LNCaP clone FGC (cell line): ENCODE measurements at regions not wholly inside any gene's neighbourhood (a gene's known extent, or its start where the extent isn't known, plus 50 kb on each side); places are given as distances from the start of the nearest gene placed in this dataset.

Experiments
- DNase-seq: peaks from one replicate; pipeline ENCODE4 v3.0.0-alpha.2; 2011; ENCODE audit warnings: low read depth
- H3K4me3 ChIP-seq: 2 replicates; pipeline ENCODE4 v1.5.1; 2011; ENCODE audit warnings: mild to moderate bottlenecking, low read depth, low read length, control low read depth
- TF ChIP-seq, protein P1 (sequence below): IDR thresholded peaks from 2 replicates; pipeline ENCODE4 v1.5.1; 2012; ENCODE audit warnings: mild to moderate bottlenecking; ENCODE audit not compliant: control insufficient read depth, insufficient read depth; ENCODE audit errors: extremely low read depth

GRCh38 chr9:22508354-22508753 lies 61.7 kb downstream of the DMRTA1 start:
- H3K4me3 ChIP-seq: peak overlapping the region; percentile 37
- DNase-seq: peak; percentile 1

GRCh38 chr9:22508790-22509189 lies 62.2 kb downstream of the DMRTA1 start:
- TF ChIP-seq, protein P1, sequence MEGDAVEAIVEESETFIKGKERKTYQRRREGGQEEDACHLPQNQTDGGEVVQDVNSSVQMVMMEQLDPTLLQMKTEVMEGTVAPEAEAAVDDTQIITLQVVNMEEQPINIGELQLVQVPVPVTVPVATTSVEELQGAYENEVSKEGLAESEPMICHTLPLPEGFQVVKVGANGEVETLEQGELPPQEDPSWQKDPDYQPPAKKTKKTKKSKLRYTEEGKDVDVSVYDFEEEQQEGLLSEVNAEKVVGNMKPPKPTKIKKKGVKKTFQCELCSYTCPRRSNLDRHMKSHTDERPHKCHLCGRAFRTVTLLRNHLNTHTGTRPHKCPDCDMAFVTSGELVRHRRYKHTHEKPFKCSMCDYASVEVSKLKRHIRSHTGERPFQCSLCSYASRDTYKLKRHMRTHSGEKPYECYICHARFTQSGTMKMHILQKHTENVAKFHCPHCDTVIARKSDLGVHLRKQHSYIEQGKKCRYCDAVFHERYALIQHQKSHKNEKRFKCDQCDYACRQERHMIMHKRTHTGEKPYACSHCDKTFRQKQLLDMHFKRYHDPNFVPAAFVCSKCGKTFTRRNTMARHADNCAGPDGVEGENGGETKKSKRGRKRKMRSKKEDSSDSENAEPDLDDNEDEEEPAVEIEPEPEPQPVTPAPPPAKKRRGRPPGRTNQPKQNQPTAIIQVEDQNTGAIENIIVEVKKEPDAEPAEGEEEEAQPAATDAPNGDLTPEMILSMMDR: no peak
- H3K4me3 ChIP-seq: peak overlapping the region; percentile 37
- no peak for DNase-seq

GRCh38 chr9:22512495-22512894 lies 65.9 kb downstream of the DMRTA1 start:
- no peak overlapping the region for H3K4me3 ChIP-seq
- no peak for DNase-seq
- TF ChIP-seq, protein P1: no peak

DNA sequence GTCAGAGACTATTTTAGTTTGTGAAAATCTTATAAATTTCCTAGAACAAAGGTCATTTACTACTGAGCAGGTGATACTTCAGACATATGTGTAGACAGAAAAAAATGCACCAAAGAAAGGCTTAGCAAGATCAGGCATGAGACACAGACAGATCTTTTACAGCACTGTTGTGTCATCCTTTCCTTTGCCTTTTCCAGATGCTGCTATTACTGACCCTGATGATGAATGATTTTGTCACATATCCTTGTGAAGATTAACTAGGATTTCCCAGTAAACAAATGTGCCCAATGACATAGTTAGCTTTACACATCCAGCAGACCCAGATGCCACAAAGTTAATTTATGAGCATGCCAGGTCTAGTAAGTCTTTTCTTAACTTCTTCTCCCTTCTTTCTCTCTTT lies 68.2 kb downstream of the DMRTA1 start:
- DNase-seq: no peak
- no peak overlapping the region for H3K4me3 ChIP-seq
- TF ChIP-seq, protein P1: no peak

DNA sequence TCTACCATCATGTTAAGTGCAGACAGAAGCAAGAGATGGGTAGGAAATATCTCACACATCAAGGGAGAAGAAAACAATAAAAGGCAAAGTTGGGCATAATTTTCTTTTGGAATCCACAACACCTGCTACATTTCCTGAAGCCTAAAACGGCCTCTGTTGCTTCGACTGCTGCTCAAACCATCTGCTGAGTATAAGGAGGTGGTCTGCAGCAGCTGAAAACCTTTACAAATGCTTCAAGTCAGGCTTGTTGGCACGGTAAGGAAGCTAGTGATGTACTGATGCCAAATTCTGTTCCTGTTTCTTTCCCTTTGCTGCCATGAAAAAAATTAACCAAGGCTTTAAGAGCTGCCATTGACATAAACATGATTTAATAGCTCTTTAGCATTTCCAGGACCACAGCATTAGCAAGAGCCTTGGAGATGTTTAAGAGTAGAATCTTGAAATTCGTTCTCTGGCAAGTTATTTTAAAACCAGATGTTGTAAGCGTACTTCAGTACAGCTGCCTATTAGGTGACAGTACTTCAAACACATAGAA lies 75.6 kb downstream of the DMRTA1 start:
- no peak for DNase-seq
- H3K4me3 ChIP-seq: no peak overlapping the region
- TF ChIP-seq, protein P1: no peak

- no peak overlapping the region for H3K4me3 ChIP-seq
- peak; percentile 19 for DNase-seq
- TF ChIP-seq, protein P1: peak; percentile 78
These were observed 81.9 kb downstream of the DMRTA1 start for GRCh38 chr9:22528485-22528884.

GRCh38 chr9:22529426-22530199 lies 83.0 kb downstream of the DMRTA1 start:
- no peak overlapping the region for H3K4me3 ChIP-seq
- no peak for DNase-seq
- TF ChIP-seq, protein P1: no peak
